HG02970 (cell line): ENCODE measurements at regions not wholly inside any gene's neighbourhood (a gene's known extent, or its start where the extent isn't known, plus 50 kb on each side); places are given as distances from the start of the nearest gene placed in this dataset.
"Not testable (repeated sequence)": the region's sequence is repeated elsewhere in the genome, so short reads cannot be mapped to it uniquely, and the experiment has no call there.

Source experiments
- ATAC-seq: cut with Tn5 transposase; IDR thresholded peaks from one replicate; pipeline ENCODE4 v1.9.1; 2021; ENCODE audit warnings: mild to moderate bottlenecking, moderate library complexity, moderate number of reproducible peaks; ENCODE audit not compliant: unreplicated experiment, low FRiP score

- ATAC-seq = not testable (repeated sequence)
Measured at GRCh38 chr3:75372964-75373363, 291.2 kb upstream of the FRG2C start.

GRCh38 chr3:75379840-75380239 lies 284.3 kb upstream of the FRG2C start:
- not testable (repeated sequence) for ATAC-seq

- ATAC-seq = no peak
Measured at GRCh38 chr3:75380276-75380771, 283.8 kb upstream of the FRG2C start.

GRCh38 chr3:75384016-75384415 lies 280.1 kb upstream of the FRG2C start:
- ATAC-seq = not testable (repeated sequence)

GRCh38 chr3:75388486-75389124 lies 275.5 kb upstream of the FRG2C start:
- ATAC-seq = not testable (repeated sequence)

- not testable (repeated sequence) for ATAC-seq
Measured at GRCh38 chr3:75393288-75393694, 270.8 kb upstream of the FRG2C start.

- ATAC-seq = not testable (repeated sequence)
Measured at GRCh38 chr3:75394102-75394501, 270.0 kb upstream of the FRG2C start.

GRCh38 chr3:75394562-75395360 lies 269.4 kb upstream of the FRG2C start:
- not testable (repeated sequence) for ATAC-seq

- ATAC-seq = no peak
Measured at GRCh38 chr3:75395580-75396315, 268.4 kb upstream of the FRG2C start.

GRCh38 chr3:75396316-75396802 lies 267.8 kb upstream of the FRG2C start:
- ATAC-seq = no peak

- ATAC-seq = not testable (repeated sequence)
Measured at GRCh38 chr3:75397486-75397885, 266.6 kb upstream of the FRG2C start.

GRCh38 chr3:75422101-75422945 lies 241.8 kb upstream of the FRG2C start:
- ATAC-seq = not testable (repeated sequence)

- not testable (repeated sequence) for ATAC-seq
Measured at GRCh38 chr3:75425379-75425778, 238.7 kb upstream of the FRG2C start.

GRCh38 chr3:75427486-75427885 lies 236.6 kb upstream of the FRG2C start:
- not testable (repeated sequence) for ATAC-seq

- ATAC-seq = not testable (repeated sequence)
Measured at GRCh38 chr3:75427906-75428305, 236.2 kb upstream of the FRG2C start.

GRCh38 chr3:75429561-75430220 lies 234.4 kb upstream of the FRG2C start:
- ATAC-seq = not testable (repeated sequence)

- not testable (repeated sequence) for ATAC-seq
Measured at GRCh38 chr3:75430406-75430805, 233.7 kb upstream of the FRG2C start.

GRCh38 chr3:75431120-75431519 lies 233.0 kb upstream of the FRG2C start:
- not testable (repeated sequence) for ATAC-seq

GRCh38 chr3:75432466-75432865 lies 231.7 kb upstream of the FRG2C start:
- not testable (repeated sequence) for ATAC-seq
